ENCODE measurements at regions not wholly inside any gene's neighbourhood (a gene's known extent, or its start where the extent isn't known, plus 50 kb on each side); places are given as distances from the start of the nearest gene placed in this dataset.

GRCh38 chr6:12418946-12419345, 128.8 kb downstream of the EDN1 start:
- TF ChIP-seq, protein P1, sequence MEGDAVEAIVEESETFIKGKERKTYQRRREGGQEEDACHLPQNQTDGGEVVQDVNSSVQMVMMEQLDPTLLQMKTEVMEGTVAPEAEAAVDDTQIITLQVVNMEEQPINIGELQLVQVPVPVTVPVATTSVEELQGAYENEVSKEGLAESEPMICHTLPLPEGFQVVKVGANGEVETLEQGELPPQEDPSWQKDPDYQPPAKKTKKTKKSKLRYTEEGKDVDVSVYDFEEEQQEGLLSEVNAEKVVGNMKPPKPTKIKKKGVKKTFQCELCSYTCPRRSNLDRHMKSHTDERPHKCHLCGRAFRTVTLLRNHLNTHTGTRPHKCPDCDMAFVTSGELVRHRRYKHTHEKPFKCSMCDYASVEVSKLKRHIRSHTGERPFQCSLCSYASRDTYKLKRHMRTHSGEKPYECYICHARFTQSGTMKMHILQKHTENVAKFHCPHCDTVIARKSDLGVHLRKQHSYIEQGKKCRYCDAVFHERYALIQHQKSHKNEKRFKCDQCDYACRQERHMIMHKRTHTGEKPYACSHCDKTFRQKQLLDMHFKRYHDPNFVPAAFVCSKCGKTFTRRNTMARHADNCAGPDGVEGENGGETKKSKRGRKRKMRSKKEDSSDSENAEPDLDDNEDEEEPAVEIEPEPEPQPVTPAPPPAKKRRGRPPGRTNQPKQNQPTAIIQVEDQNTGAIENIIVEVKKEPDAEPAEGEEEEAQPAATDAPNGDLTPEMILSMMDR (IDR thresholded peaks at IDR 0.05; ENCODE audit: poor library complexity, severe bottlenecking) = no peak
- no peak for ATAC-seq (ENCODE audit: low read depth)
- no peak for DNase-seq (ENCODE audit: low spot score)
- no peak overlapping the region for H3K27ac ChIP-seq (ENCODE audit: poor library complexity, severe bottlenecking)
- H3K27me3 ChIP-seq (ENCODE audit: insufficient read depth, poor library complexity, severe bottlenecking) = no peaks in the 10 kb centered on the region
- no peaks in the 10 kb centered on the region for H3K4me1 ChIP-seq (ENCODE audit: insufficient read depth, poor library complexity, severe bottlenecking)
- no peaks in the 10 kb centered on the region for H3K9me3 ChIP-seq (ENCODE audit: severe bottlenecking)
- H3K4me3 ChIP-seq (ENCODE audit: severe bottlenecking) = no peak overlapping the region
- no peaks in the 10 kb centered on the region for H3K36me3 ChIP-seq (ENCODE audit: low read depth)

DNA sequence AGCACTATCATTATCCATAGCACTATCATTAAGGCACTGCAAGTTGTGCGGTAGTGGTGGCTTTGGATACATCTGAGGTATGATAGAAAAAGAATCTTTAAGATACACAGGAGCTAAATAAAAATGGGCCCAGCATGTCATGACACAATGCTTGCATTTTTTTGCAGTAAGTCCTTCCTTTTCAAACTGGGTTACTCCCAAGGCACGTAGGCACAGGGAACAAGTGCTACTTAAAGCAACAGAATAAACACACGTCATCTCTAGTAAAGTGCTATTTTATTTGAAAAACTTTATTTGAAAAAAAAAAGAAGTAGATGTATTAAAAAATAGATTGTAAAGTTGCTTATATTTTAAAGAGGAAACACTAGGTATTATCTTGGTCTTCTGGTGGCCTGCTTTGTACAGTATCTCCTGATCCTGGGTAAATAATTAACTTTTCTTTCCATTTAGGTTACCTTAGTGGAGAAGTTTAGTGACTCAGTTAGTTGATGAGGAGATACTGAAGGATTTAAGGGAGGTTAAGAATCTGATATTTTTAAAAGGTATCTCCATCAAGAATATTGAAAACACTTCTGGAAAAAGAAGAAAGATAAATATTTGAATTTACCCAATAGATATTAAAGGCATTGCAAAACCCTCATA, 129.6 kb downstream of the EDN1 start:
- Histone ChIP-seq H3K27me3 (ENCODE audit: insufficient read depth, poor library complexity, severe bottlenecking) (no peaks in the 10 kb centered on the region), H3K36me3 (ENCODE audit: low read depth) (no peaks in the 10 kb centered on the region), H3K4me3 (ENCODE audit: severe bottlenecking) (no peak overlapping the region), H3K9me3 (ENCODE audit: severe bottlenecking) (no peaks in the 10 kb centered on the region), H3K4me1 (ENCODE audit: insufficient read depth, poor library complexity, severe bottlenecking) (no peaks in the 10 kb centered on the region), H3K27ac (ENCODE audit: poor library complexity, severe bottlenecking) (no peak overlapping the region)
- ATAC-seq (ENCODE audit: low read depth) = no peak
- no peak for DNase-seq (ENCODE audit: low spot score)
- TF ChIP-seq, protein P1 (IDR thresholded peaks at IDR 0.05; ENCODE audit: poor library complexity, severe bottlenecking) = no peak

DNA sequence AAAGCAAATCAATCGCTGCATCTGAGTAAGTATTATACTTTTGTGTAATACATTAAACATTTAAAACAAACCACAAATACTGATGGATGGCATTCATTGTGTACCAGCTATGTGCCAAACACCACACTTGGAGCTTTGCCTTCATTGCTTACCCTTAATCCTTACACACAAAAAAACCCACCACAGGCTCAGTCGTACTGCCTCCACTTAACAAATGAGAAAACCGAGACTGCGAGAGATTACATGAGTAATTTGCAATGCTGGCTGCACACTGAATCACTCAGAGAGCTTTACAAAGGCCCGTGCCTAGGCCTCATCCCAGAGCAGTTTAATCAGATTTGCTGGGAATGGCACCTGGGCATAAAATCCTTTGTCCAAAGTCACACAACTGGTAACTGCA, 130.5 kb downstream of the EDN1 start:
- DNase-seq (ENCODE audit: low spot score) (no peak), ATAC-seq (ENCODE audit: low read depth) (peak; percentile 82)
- Histone ChIP-seq H3K9me3 (ENCODE audit: severe bottlenecking) (no peaks in the 10 kb centered on the region), H3K4me1 (ENCODE audit: insufficient read depth, poor library complexity, severe bottlenecking) (no peaks in the 10 kb centered on the region), H3K36me3 (ENCODE audit: low read depth) (no peaks in the 10 kb centered on the region), H3K4me3 (ENCODE audit: severe bottlenecking) (no peak overlapping the region), H3K27ac (ENCODE audit: poor library complexity, severe bottlenecking) (peak overlapping the region; percentile 18), H3K27me3 (ENCODE audit: insufficient read depth, poor library complexity, severe bottlenecking) (no peaks in the 10 kb centered on the region)
- TF ChIP-seq, protein P1 (IDR thresholded peaks at IDR 0.05; ENCODE audit: poor library complexity, severe bottlenecking) = no peak

DNA sequence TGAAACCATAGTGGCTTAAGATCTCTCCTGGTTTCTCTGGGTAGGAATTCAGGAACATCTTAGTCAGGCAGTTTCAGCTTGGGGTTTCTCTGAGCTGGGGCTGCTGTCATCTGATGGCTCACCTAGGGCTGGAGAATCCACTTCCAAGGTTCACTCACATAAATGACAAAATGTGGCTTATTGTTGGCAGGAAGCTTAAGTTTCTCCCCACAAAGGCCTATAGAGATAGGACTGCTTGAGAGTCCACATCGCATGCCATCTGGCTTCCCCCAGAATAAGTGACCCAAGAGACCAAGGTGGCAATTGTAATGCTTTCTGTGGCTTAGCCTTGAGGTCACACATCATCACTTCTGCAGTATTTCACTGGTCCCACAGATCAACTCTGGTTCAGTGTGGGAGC, 131.4 kb downstream of the EDN1 start:
- H3K36me3 ChIP-seq (ENCODE audit: low read depth) = no peaks in the 10 kb centered on the region
- TF ChIP-seq, protein P1 (IDR thresholded peaks at IDR 0.05; ENCODE audit: poor library complexity, severe bottlenecking) = no peak
- no peak for DNase-seq (ENCODE audit: low spot score)
- H3K27ac ChIP-seq (ENCODE audit: poor library complexity, severe bottlenecking) = no peak overlapping the region
- H3K4me1 ChIP-seq (ENCODE audit: insufficient read depth, poor library complexity, severe bottlenecking) = no peaks in the 10 kb centered on the region
- ATAC-seq (ENCODE audit: low read depth) = no peak
- H3K4me3 ChIP-seq (ENCODE audit: severe bottlenecking) = no peak overlapping the region
- no peaks in the 10 kb centered on the region for H3K9me3 ChIP-seq (ENCODE audit: severe bottlenecking)
- H3K27me3 ChIP-seq (ENCODE audit: insufficient read depth, poor library complexity, severe bottlenecking) = no peaks in the 10 kb centered on the region

GRCh38 chr6:12422848-12423247, 132.7 kb downstream of the EDN1 start:
- no peak overlapping the region for H3K4me3 ChIP-seq (ENCODE audit: severe bottlenecking)
- H3K27me3 ChIP-seq (ENCODE audit: insufficient read depth, poor library complexity, severe bottlenecking) = no peaks in the 10 kb centered on the region
- DNase-seq (ENCODE audit: low spot score) = no peak
- TF ChIP-seq, protein P1 (IDR thresholded peaks at IDR 0.05; ENCODE audit: poor library complexity, severe bottlenecking) = no peak
- no peaks in the 10 kb centered on the region for H3K4me1 ChIP-seq (ENCODE audit: insufficient read depth, poor library complexity, severe bottlenecking)
- no peaks in the 10 kb centered on the region for H3K36me3 ChIP-seq (ENCODE audit: low read depth)
- H3K27ac ChIP-seq (ENCODE audit: poor library complexity, severe bottlenecking) = no peak overlapping the region
- H3K9me3 ChIP-seq (ENCODE audit: severe bottlenecking) = no peaks in the 10 kb centered on the region
- ATAC-seq (ENCODE audit: low read depth) = no peak
